NB4 (cell line): ENCODE measurements at regions not wholly inside any gene's neighbourhood (a gene's known extent, or its start where the extent isn't known, plus 50 kb on each side); places are given as distances from the start of the nearest gene placed in this dataset.

Experiments
- DNase-seq: peaks from one replicate; pipeline ENCODE4 v3.0.0; 2010; ENCODE audit warnings: low read depth
- H3K4me3 ChIP-seq: one replicate; pipeline ENCODE4 v1.5.1; 2011; ENCODE audit warnings: mild to moderate bottlenecking, low read depth, low read length, moderate library complexity
- CTCF ChIP-seq: IDR thresholded peaks from one replicate; pipeline ENCODE4 v1.5.1; 2012; ENCODE audit warnings: low read depth, low read length
- MAX ChIP-seq: IDR thresholded peaks from 2 replicates; pipeline ENCODE4 v1.6.1; 2011; ENCODE audit warnings: low read depth, low read length
- MYC ChIP-seq: IDR thresholded peaks from 2 replicates; pipeline ENCODE4 v1.6.1; 2011; ENCODE audit warnings: low read depth, low read length
- POLR2A ChIP-seq: IDR thresholded peaks from 2 replicates; pipeline ENCODE4 v1.6.1; 2011; ENCODE audit warnings: mild to moderate bottlenecking; ENCODE audit not compliant: insufficient read length; ENCODE audit errors: extremely low read depth

- no peak for TF ChIP-seq POLR2A
- no peak for TF ChIP-seq MAX
- no peak for TF ChIP-seq CTCF
- no peak for TF ChIP-seq MYC
- no peak overlapping the region for H3K4me3 ChIP-seq
- DNase-seq: no peak
These were observed 201.0 kb downstream of the SNX19 start for GRCh38 chr11:130715085-130715876.

GRCh38 chr11:130715877-130716220, 200.4 kb downstream of the SNX19 start:
- DNase-seq: no peak
- no peak overlapping the region for H3K4me3 ChIP-seq
- TF ChIP-seq POLR2A (no peak), MYC (no peak), CTCF (no peak), MAX (no peak)

- H3K4me3 ChIP-seq: no peak overlapping the region
- no peak for TF ChIP-seq MAX
- TF ChIP-seq POLR2A: no peak
- TF ChIP-seq MYC: no peak
- TF ChIP-seq CTCF: no peak
- DNase-seq: no peak
These were observed 198.2 kb downstream of the SNX19 start for GRCh38 chr11:130718120-130718519.

GRCh38 chr11:130719220-130719915, 196.9 kb downstream of the SNX19 start:
- DNase-seq: no peak
- TF ChIP-seq CTCF (no peak), MYC (no peak), POLR2A (no peak), MAX (no peak)

GRCh38 chr11:130720232-130721022, 195.9 kb downstream of the SNX19 start:
- TF ChIP-seq CTCF: no peak
- no peak for TF ChIP-seq MYC
- TF ChIP-seq POLR2A: no peak
- TF ChIP-seq MAX: no peak
- DNase-seq: no peak
- no peak overlapping the region for H3K4me3 ChIP-seq

More at GRCh38 chr11:130719220-130719915, 196.9 kb downstream of the SNX19 start:
- H3K4me3 ChIP-seq: no peak overlapping the region
